ENCODE measurements at regions not wholly inside any gene's neighbourhood (a gene's known extent, or its start where the extent isn't known, plus 50 kb on each side); places are given as distances from the start of the nearest gene placed in this dataset.

- DNase-seq (ENCODE audit: low read depth in 2 of 3, low spot score in 2 of 3), result no peak
Measured at GRCh38 chr21:39106881-39107462, 76.3 kb downstream of the PSMG1 start.

DNA sequence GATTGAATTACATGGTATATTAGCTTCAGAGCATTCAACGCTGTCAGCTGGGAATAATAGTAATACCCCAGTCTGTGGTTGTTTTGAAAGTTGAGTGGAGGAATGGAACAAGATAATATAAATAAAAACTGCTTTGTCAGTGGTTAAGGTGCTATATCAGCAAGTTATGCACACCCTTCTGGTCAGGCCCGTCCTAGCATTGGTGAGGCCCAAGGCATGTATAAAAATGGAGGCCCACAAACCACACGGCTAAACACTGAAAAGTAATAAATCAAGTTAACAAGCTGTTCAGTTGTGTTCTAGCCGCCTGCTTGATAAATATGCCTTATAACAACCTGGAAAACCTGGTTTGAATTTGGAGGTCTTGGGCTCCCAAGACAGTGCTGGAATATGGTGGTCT lies 77.4 kb downstream of the PSMG1 start:
- peak in 1 of 3 donors; percentile 68 for DNase-seq (ENCODE audit: low read depth in 2 of 3, low spot score in 2 of 3)

DNA sequence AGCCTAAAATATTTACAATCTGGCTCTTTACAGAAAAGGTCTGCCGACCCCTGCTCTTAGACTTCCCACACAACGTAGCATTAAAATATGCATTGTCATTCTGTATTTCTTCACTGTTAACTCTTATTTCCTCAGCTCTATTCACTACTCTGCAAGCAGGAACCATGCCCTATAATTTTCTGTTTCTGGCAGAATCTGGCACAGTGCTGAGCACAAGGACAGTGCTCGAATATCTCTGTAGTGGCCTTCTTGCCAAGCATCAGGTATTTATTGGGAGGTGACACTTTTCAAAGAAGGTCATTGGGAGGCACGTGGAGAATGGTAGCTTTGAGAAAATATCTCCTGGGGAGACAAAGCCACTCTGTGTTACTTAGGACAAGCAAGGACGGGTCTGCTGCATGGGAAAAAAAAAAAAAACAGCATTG lies 77.9 kb downstream of the PSMG1 start:
- peak in 1 of 3 donors; percentile 61 for DNase-seq (ENCODE audit: low read depth in 2 of 3, low spot score in 2 of 3)

DNA sequence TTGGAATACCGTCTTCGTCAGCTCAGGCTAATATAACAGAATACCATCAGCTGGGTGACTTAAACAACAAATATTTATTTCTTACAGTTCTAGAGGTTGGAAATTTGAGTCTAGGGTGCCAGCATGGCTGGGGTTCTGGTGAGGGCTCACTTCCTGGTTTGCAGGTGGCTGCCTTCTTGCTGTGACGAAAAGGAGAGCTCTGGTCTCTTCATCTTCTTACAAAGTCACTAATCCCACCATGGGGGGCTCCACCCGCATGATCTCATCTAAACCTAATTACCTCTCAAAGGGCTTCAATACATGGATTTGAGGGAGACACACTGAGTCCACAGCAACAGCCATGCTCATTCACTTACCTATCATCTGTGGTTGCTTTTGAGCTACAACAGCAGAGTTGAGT lies 78.3 kb downstream of the PSMG1 start:
- no peak for DNase-seq (ENCODE audit: low read depth in 2 of 3, low spot score in 2 of 3)

GRCh38 chr21:39103689-39104088 lies 79.6 kb downstream of the PSMG1 start:
- DNase-seq (ENCODE audit: low read depth in 2 of 3, low spot score in 2 of 3), result no peak

DNA sequence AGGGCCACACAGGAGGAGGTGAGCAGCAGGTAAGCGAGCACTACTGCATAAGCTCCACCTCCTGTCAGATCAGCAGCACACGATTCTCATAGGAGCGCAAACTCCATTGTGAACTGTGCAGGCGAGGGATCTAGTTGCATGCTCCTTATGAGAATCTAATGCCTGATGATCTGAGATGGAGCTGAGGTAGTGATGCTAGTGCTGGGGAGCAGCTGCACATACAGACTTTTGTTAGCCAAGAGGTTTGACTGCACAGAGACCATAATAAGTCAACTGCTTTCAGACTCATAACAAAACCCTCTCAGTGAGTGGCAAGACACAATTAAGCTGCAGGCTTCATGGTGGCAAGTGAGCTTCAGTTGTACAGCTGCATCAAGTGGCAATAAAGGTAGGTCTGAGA lies 83.4 kb downstream of the PSMG1 start:
- DNase-seq (ENCODE audit: low read depth in 2 of 3, low spot score in 2 of 3), result no peak

DNA sequence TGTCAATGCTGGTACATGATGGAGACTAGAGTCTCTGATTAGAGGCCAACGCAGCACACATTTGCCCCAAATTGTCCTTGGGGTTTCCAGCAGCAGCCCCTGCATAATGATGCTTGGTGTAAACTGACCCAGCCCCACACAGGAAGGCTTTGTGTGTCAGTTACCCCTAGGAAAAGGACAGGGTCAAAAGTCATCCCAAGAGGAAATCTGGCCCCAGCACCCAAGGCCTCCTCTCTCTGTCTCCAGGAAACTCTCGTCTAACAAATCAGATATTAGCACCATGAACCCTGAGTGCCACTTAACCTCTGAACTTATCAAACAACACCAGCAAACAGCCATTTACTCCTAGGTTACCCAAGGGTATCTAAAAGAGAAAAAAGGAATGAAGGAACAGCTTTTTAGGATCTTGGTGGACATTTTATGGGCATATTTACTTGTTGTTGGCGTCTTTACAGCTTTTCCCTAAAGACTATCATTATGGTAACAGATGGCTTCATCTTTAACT lies 84.5 kb downstream of the PSMG1 start:
- DNase-seq (ENCODE audit: low read depth in 2 of 3, low spot score in 2 of 3), result no peak

- no peak for DNase-seq (ENCODE audit: low read depth in 2 of 3, low spot score in 2 of 3)
Measured at GRCh38 chr21:39097981-39098380, 85.3 kb downstream of the PSMG1 start.

DNA sequence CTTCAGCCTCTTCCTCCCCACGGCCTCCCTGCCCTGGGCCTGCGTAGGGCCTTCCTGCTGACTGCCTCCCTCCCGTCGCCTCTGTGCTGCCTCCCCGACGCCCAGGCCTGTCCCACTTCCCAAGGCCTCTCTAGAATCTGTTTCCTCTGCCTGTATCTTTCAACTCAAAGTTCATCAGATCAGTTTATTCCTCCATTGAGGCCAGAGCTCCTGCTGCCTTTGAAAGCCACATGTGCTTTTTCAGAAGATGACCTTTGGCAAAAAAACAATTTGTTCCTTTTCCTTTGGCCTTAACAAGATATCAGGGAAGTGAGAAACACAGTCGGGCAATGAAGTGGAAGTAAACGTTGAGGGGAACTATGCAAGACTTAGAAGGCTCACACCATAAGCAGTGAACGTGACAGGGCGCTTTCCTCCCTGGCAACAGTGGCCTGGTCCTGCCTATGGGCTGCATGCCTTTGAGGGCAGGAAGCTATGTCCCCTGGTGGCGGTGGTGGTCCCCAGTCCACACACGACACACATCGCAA lies 85.9 kb downstream of the PSMG1 start:
- DNase-seq (ENCODE audit: low read depth in 2 of 3, low spot score in 2 of 3), result peak in 1 of 3 donors; percentile 61

GRCh38 chr21:39096754-39097153 lies 86.5 kb downstream of the PSMG1 start:
- DNase-seq (ENCODE audit: low read depth in 2 of 3, low spot score in 2 of 3), result no peak

DNA sequence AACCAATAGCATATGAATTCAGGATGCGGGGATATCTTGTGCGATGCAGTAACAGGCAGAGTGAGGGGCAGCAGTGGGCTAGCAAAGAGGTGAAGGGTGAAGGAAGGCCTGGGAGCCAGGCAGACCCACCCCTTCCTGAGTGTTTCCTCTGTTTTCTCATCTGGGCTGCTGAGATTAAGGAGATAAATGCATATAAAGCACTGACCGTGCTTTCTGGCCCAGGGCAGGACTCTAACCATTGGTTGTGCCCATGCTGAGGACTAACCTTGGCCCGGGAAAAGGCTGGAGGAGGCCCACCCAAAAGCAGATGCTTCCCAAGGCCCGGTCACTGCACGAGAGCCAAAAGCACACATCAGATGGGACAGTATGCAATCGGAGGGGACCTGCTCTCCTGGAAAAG lies 87.6 kb downstream of the PSMG1 start:
- no peak for DNase-seq (ENCODE audit: low read depth in 2 of 3, low spot score in 2 of 3)

DNA sequence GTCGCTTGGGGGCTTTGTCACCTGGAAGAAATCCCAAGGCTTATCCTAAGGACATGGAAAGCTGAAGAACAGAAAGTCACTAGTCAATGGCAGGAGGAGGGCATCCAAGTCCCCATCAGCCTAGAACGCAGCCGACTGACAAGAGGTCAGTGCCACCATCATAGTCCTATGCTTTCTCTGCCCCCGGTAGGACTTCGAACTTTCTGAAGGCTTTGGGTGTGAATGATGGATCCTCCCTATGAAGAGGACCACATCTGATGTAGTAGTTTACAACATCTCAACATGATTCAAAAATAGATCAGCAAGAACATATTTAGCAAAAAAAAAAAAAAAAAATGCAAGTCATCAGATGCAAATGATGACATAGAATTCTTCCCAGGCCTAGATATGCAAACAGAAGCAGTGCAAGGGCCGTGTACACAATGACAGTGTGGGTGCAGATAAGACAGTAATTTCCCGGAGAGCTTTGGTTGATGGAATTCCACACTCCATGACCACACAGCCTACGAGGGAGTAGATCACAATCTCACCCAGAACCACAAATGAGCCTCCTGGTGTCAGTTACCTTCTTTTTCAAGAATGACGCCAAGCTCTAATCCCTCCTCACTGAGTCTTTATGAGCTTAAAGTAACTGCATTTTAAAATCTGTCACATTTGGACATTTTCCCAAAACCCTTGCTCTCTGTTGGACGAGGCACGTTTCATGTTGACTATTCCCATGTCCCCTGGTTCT lies 88.2 kb downstream of the PSMG1 start:
- peak in 1 of 3 donors; percentile 56 for DNase-seq (ENCODE audit: low read depth in 2 of 3, low spot score in 2 of 3)

GRCh38 chr21:39094087-39094780 lies 89.0 kb downstream of the PSMG1 start:
- peak in 1 of 3 donors; percentile 40 for DNase-seq (ENCODE audit: low read depth in 2 of 3, low spot score in 2 of 3)

GRCh38 chr21:39093526-39093925 lies 89.7 kb downstream of the PSMG1 start:
- no peak for DNase-seq (ENCODE audit: low read depth in 2 of 3, low spot score in 2 of 3)

DNA sequence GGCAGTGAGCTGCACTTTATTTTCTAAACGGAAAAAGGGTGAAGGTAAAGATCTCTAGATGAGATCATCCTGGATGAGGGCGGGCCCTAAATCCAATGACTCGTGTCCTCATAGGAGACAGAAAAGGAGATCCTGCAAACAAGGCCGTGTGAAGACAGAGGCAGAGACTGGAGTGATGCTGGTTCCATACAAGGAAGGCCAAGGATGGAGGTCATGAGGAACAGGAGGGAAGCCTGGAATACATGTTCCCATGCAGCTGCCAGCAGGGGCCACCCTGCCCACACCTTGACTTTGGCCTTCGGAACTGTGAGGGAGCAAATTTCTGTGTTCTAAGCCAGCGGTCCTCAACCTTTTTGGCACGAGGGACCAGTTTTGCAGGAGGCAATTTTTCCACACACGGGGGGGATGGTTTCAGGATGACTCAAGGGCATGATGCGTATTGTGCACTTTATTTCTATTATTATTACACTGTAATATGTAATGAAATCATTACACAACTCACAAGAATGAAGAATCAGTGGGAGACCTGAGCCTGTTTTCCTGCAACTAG lies 94.3 kb downstream of the PSMG1 start:
- DNase-seq (ENCODE audit: low read depth in 2 of 3, low spot score in 2 of 3), result no peak

DNA sequence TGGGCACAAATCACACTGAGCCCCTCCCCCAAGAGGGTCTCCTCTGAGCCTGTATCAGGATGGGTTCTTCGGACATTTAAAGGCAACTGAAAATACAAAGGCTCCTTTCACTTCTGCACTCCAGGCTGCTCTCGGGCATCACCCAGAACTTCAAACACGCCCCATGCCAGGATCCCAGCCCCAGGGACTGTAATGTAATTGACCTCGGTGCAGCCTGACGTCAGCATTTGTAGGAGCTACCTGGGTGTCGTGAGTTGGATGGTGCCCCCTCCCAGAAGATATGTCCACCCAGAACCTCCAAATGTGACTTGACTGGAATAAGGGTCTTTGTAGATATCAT lies 95.2 kb downstream of the PSMG1 start:
- no peak for DNase-seq (ENCODE audit: low read depth in 2 of 3, low spot score in 2 of 3)

- DNase-seq (ENCODE audit: low read depth in 2 of 3, low spot score in 2 of 3), result no peak
Measured at GRCh38 chr21:39087238-39088030, 95.8 kb downstream of the PSMG1 start.

- no peak for DNase-seq (ENCODE audit: low read depth in 2 of 3, low spot score in 2 of 3)
Measured at GRCh38 chr21:39086547-39086946, 96.7 kb downstream of the PSMG1 start.

DNA sequence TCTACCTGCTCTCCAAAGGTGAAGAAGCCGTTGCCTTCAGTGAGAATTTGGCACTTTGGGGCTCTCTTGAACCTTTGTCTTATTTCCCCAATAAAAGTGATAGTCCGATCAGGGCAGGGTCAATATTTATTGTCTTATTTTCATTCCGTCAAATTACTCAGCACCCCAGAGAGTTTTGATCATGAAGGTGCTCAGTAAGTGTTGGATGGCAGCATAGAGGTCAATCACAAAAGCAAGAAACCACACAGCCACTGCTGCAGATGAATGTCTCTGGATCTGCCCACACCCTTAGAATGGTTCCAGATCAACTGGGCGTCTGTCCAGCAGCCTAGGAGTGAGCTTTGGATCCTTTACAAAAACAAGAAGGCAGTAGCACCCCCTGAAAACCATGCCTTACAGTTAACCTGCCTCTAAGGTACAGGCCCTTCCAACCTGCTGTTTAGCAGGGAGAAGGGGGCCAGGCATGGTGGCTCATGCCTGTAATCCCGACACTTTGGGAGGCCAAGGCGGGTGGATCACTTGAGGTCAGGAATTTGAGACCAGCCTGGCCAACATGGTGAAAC lies 97.3 kb downstream of the PSMG1 start:
- no peak for DNase-seq (ENCODE audit: low read depth in 2 of 3, low spot score in 2 of 3)

Measured in hematopoietic multipotent progenitor cell (in vitro differentiated cells).